ENCODE measurements at regions not wholly inside any gene's neighbourhood (a gene's known extent, or its start where the extent isn't known, plus 50 kb on each side); places are given as distances from the start of the nearest gene placed in this dataset.
A peak's percentile ranks its signal among the peaks of the same experiment; 100 is the strongest.

GRCh38 chr16:64440421-64440831, 681.4 kb downstream of the CDH11 start:
- H2AFZ ChIP-seq (ENCODE audit: low read length), result peak overlapping the region; percentile 35
- no peak for DNase-seq
- H3K79me2 ChIP-seq (ENCODE audit: low read length), result no peaks in the 10 kb centered on the region
- no peaks in the 10 kb centered on the region for H3K36me3 ChIP-seq (ENCODE audit: insufficient read depth, low read length)
- H3K4me2 ChIP-seq (ENCODE audit: low read depth, low read length, poor library complexity, severe bottlenecking), result no peak overlapping the region
- no peak overlapping the region for H3K27ac ChIP-seq (ENCODE audit: low read length)
- no peaks in the 10 kb centered on the region for H3K9me2 ChIP-seq (replicated peaks; ENCODE audit: insufficient read depth, low read length)
- peaks cover 33% of the 10 kb centered on the region for H3K4me1 ChIP-seq (ENCODE audit: low read length)
- no peak overlapping the region for H3K4me3 ChIP-seq (ENCODE audit: low read length)
- H4K20me1 ChIP-seq (ENCODE audit: insufficient read depth, low read depth, low read length), result no peaks in the 10 kb centered on the region
- H3K27me3 ChIP-seq (ENCODE audit: low read length), result no peaks in the 10 kb centered on the region
- no peak overlapping the region for H3K9ac ChIP-seq (ENCODE audit: low read length)
- H3K9me3 ChIP-seq (ENCODE audit: low read length), result no peaks in the 10 kb centered on the region

- no peaks in the 10 kb centered on the region for H3K9me2 ChIP-seq (replicated peaks; ENCODE audit: insufficient read depth, low read length)
- DNase-seq, result no peak
- no peaks in the 10 kb centered on the region for H3K9me3 ChIP-seq (ENCODE audit: low read length)
- H3K4me1 ChIP-seq (ENCODE audit: low read length), result peaks cover 29% of the 10 kb centered on the region
- no peaks in the 10 kb centered on the region for H3K27me3 ChIP-seq (ENCODE audit: low read length)
- no peak overlapping the region for H3K4me3 ChIP-seq (ENCODE audit: low read length)
- no peak overlapping the region for H3K9ac ChIP-seq (ENCODE audit: low read length)
- H3K4me2 ChIP-seq (ENCODE audit: low read depth, low read length, poor library complexity, severe bottlenecking), result no peak overlapping the region
- H3K27ac ChIP-seq (ENCODE audit: low read length), result no peak overlapping the region
- H2AFZ ChIP-seq (ENCODE audit: low read length), result peak overlapping the region; percentile 35
- no peaks in the 10 kb centered on the region for H4K20me1 ChIP-seq (ENCODE audit: insufficient read depth, low read depth, low read length)
- no peaks in the 10 kb centered on the region for H3K79me2 ChIP-seq (ENCODE audit: low read length)
- no peaks in the 10 kb centered on the region for H3K36me3 ChIP-seq (ENCODE audit: insufficient read depth, low read length)
These were observed 681.9 kb downstream of the CDH11 start for GRCh38 chr16:64440005-64440404.

- H3K9ac ChIP-seq (ENCODE audit: low read length), result peak overlapping the region; percentile 41
- no peak for DNase-seq
- no peaks in the 10 kb centered on the region for H3K79me2 ChIP-seq (ENCODE audit: low read length)
- H3K4me2 ChIP-seq (ENCODE audit: low read depth, low read length, poor library complexity, severe bottlenecking), result peak overlapping the region; percentile 47
- H3K36me3 ChIP-seq (ENCODE audit: insufficient read depth, low read length), result no peaks in the 10 kb centered on the region; the same call in 1 of the 2 replicates
- H3K4me3 ChIP-seq (ENCODE audit: low read length), result peak overlapping the region; percentile 27
- no peaks in the 10 kb centered on the region; the same call in 1 of the 2 replicates for H3K9me3 ChIP-seq (ENCODE audit: low read length)
- no peaks in the 10 kb centered on the region for H3K27me3 ChIP-seq (ENCODE audit: low read length)
- H3K4me1 ChIP-seq (ENCODE audit: low read length), result peaks cover 23% of the 10 kb centered on the region
- H2AFZ ChIP-seq (ENCODE audit: low read length), result peak overlapping the region; percentile 84
- H3K9me2 ChIP-seq (replicated peaks; ENCODE audit: insufficient read depth, low read length), result no peaks in the 10 kb centered on the region
- no peaks in the 10 kb centered on the region for H4K20me1 ChIP-seq (ENCODE audit: insufficient read depth, low read depth, low read length)
- H3K27ac ChIP-seq (ENCODE audit: low read length), result peak overlapping the region; percentile 68
These were observed 684.0 kb downstream of the CDH11 start for GRCh38 chr16:64437706-64438324.

GRCh38 chr16:64434526-64435069, 687.3 kb downstream of the CDH11 start:
- Histone ChIP-seq H3K9me3 (ENCODE audit: low read length) (no peaks in the 10 kb centered on the region; the same call in 1 of the 2 replicates), H3K4me1 (ENCODE audit: low read length) (peaks cover 13% of the 10 kb centered on the region), H3K79me2 (ENCODE audit: low read length) (no peaks in the 10 kb centered on the region), H3K36me3 (ENCODE audit: insufficient read depth, low read length) (no peaks in the 10 kb centered on the region; the same call in 1 of the 2 replicates), H3K27ac (ENCODE audit: low read length) (peak overlapping the region; percentile 12; the same call in 1 of the 2 replicates), H2AFZ (ENCODE audit: low read length) (peak overlapping the region; percentile 89), H3K4me3 (ENCODE audit: low read length) (no peak overlapping the region), H3K9me2 (replicated peaks; ENCODE audit: insufficient read depth, low read length) (no peaks in the 10 kb centered on the region), H3K27me3 (ENCODE audit: low read length) (no peaks in the 10 kb centered on the region), H3K9ac (ENCODE audit: low read length) (no peak overlapping the region), H4K20me1 (ENCODE audit: insufficient read depth, low read depth, low read length) (no peaks in the 10 kb centered on the region), H3K4me2 (ENCODE audit: low read depth, low read length, poor library complexity, severe bottlenecking) (no peak overlapping the region)
- no peak for DNase-seq

GRCh38 chr16:64428463-64429113, 693.3 kb downstream of the CDH11 start:
- Histone ChIP-seq H3K4me2 (ENCODE audit: low read depth, low read length, poor library complexity, severe bottlenecking) (peak overlapping the region; percentile 22), H3K27ac (ENCODE audit: low read length) (peak overlapping the region; percentile 84), H4K20me1 (ENCODE audit: insufficient read depth, low read depth, low read length) (no peaks in the 10 kb centered on the region), H3K9me3 (ENCODE audit: low read length) (no peaks in the 10 kb centered on the region; the same call in 1 of the 2 replicates), H3K36me3 (ENCODE audit: insufficient read depth, low read length) (no peaks in the 10 kb centered on the region; the same call in 1 of the 2 replicates), H3K9ac (ENCODE audit: low read length) (peak overlapping the region; percentile 4; the same call in 1 of the 2 replicates), H2AFZ (ENCODE audit: low read length) (peak overlapping the region; percentile 47; the same call in 1 of the 2 replicates), H3K9me2 (replicated peaks; ENCODE audit: insufficient read depth, low read length) (no peaks in the 10 kb centered on the region), H3K27me3 (ENCODE audit: low read length) (no peaks in the 10 kb centered on the region), H3K4me3 (ENCODE audit: low read length) (no peak overlapping the region), H3K79me2 (ENCODE audit: low read length) (no peaks in the 10 kb centered on the region), H3K4me1 (ENCODE audit: low read length) (peaks cover 44% of the 10 kb centered on the region)
- DNase-seq, result peak; percentile 76

- no peak for DNase-seq
- Histone ChIP-seq H3K9me3 (ENCODE audit: low read length) (peaks cover 8% of the 10 kb centered on the region; the same call in 1 of the 2 replicates), H2AFZ (ENCODE audit: low read length) (peak overlapping the region; percentile 39; the same call in 1 of the 2 replicates), H3K27me3 (ENCODE audit: low read length) (no peaks in the 10 kb centered on the region), H3K27ac (ENCODE audit: low read length) (peak overlapping the region; percentile 55), H3K36me3 (ENCODE audit: insufficient read depth, low read length) (no peaks in the 10 kb centered on the region; the same call in 1 of the 2 replicates), H3K4me1 (ENCODE audit: low read length) (peaks cover 44% of the 10 kb centered on the region), H3K4me2 (ENCODE audit: low read depth, low read length, poor library complexity, severe bottlenecking) (no peak overlapping the region), H3K79me2 (ENCODE audit: low read length) (no peaks in the 10 kb centered on the region), H3K9ac (ENCODE audit: low read length) (no peak overlapping the region), H4K20me1 (ENCODE audit: insufficient read depth, low read depth, low read length) (no peaks in the 10 kb centered on the region), H3K4me3 (ENCODE audit: low read length) (no peak overlapping the region), H3K9me2 (replicated peaks; ENCODE audit: insufficient read depth, low read length) (no peaks in the 10 kb centered on the region)
These were observed 695.7 kb downstream of the CDH11 start for GRCh38 chr16:64426131-64426666.

GRCh38 chr16:64425381-64425780, 696.5 kb downstream of the CDH11 start:
- Histone ChIP-seq H3K79me2 (ENCODE audit: low read length) (no peaks in the 10 kb centered on the region), H3K4me3 (ENCODE audit: low read length) (no peak overlapping the region), H3K9me3 (ENCODE audit: low read length) (peaks cover 12% of the 10 kb centered on the region; the same call in 1 of the 2 replicates), H3K27ac (ENCODE audit: low read length) (peak overlapping the region; percentile 55), H3K27me3 (ENCODE audit: low read length) (no peaks in the 10 kb centered on the region), H4K20me1 (ENCODE audit: insufficient read depth, low read depth, low read length) (no peaks in the 10 kb centered on the region), H3K36me3 (ENCODE audit: insufficient read depth, low read length) (no peaks in the 10 kb centered on the region; the same call in 1 of the 2 replicates), H3K9ac (ENCODE audit: low read length) (no peak overlapping the region), H3K4me2 (ENCODE audit: low read depth, low read length, poor library complexity, severe bottlenecking) (no peak overlapping the region), H3K4me1 (ENCODE audit: low read length) (peaks cover 44% of the 10 kb centered on the region), H3K9me2 (replicated peaks; ENCODE audit: insufficient read depth, low read length) (no peaks in the 10 kb centered on the region), H2AFZ (ENCODE audit: low read length) (peak overlapping the region; percentile 71)
- no peak for DNase-seq

GRCh38 chr16:64422259-64422658, 699.6 kb downstream of the CDH11 start:
- no peak overlapping the region for H2AFZ ChIP-seq (ENCODE audit: low read length)
- H3K9me3 ChIP-seq (ENCODE audit: low read length), result peaks cover 12% of the 10 kb centered on the region; the same call in 1 of the 2 replicates
- no peak overlapping the region for H3K27ac ChIP-seq (ENCODE audit: low read length)
- no peak for DNase-seq
- H3K27me3 ChIP-seq (ENCODE audit: low read length), result no peaks in the 10 kb centered on the region
- H3K9me2 ChIP-seq (replicated peaks; ENCODE audit: insufficient read depth, low read length), result no peaks in the 10 kb centered on the region
- no peak overlapping the region for H3K4me2 ChIP-seq (ENCODE audit: low read depth, low read length, poor library complexity, severe bottlenecking)
- H3K79me2 ChIP-seq (ENCODE audit: low read length), result no peaks in the 10 kb centered on the region
- no peaks in the 10 kb centered on the region for H4K20me1 ChIP-seq (ENCODE audit: insufficient read depth, low read depth, low read length)
- peaks cover 33% of the 10 kb centered on the region for H3K4me1 ChIP-seq (ENCODE audit: low read length)
- H3K36me3 ChIP-seq (ENCODE audit: insufficient read depth, low read length), result no peaks in the 10 kb centered on the region; the same call in 1 of the 2 replicates
- no peak overlapping the region for H3K4me3 ChIP-seq (ENCODE audit: low read length)
- H3K9ac ChIP-seq (ENCODE audit: low read length), result no peak overlapping the region

Measured in Karpas-422 (cell line).